ENCODE measurements at regions not wholly inside any gene's neighbourhood (a gene's known extent, or its start where the extent isn't known, plus 50 kb on each side); places are given as distances from the start of the nearest gene placed in this dataset.

DNA sequence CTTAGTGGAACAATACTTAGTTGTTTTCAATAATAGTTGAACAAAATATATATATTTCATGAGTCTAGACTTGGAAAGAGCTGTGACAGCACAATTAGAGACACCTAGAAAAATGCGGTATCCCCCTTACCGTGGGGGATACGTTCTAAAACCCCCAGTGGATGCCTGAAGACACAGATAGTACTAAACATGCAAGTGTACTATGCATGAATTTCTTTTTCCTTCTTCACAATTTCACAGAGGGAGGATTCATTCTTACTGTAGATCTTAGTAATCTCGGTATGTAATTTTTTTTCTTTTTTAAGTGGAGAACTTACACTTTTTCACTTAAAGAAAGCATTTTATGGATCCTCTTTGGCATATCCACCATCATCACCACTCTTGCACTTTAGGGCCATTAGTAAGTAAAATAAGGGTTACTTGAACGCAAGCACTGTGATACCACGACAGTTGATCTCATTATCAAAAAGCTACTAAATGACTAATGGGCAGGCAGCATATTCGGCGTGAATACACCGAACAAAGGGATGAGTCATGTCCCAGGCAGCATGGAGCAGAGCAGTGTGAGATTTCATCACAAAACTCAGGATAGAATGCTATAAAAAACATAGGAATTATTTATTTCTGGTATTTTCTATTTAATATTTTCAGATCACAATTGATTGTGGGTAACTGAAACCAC lies 72.3 kb upstream of the ZNF280D start:
- TF ChIP-seq CTCF (IDR thresholded peaks at IDR 0.05 in 4 of 5, conservative IDR thresholded peaks at IDR 0.05 in 1 of 5) (no peak), POLR2A (IDR thresholded peaks at IDR 0.05) (no peak)
